ENCODE measurements at regions not wholly inside any gene's neighbourhood (a gene's known extent, or its start where the extent isn't known, plus 50 kb on each side); places are given as distances from the start of the nearest gene placed in this dataset.

GRCh38 chrX:119337201-119337600 is 61.9 kb upstream of the SLC25A43 start:
- Histone ChIP-seq H2BK120ac (replicated peaks; ENCODE audit: low read depth, low read length) (no peak overlapping the region), H2BK15ac (ENCODE audit: low read length) (no peak overlapping the region), H4K91ac (replicated peaks; ENCODE audit: insufficient read length, low read length) (no peak overlapping the region), H3K79me2 (ENCODE audit: control insufficient read depth in 1 of 2, insufficient read depth in 2 of 2, low read length in 2 of 2) (no peaks in the 10 kb centered on the region), H3K23ac (ENCODE audit: insufficient read length) (no peak overlapping the region), H4K8ac (ENCODE audit: extremely low read depth, insufficient read depth, low read length) (no peak overlapping the region), H3K36me3 (ENCODE audit: control insufficient read depth in 2 of 4, insufficient read depth in 4 of 4, low read length in 3 of 4) (no peaks in the 10 kb centered on the region), H3K4me1 (replicated peaks in 1 of 4; ENCODE audit: control insufficient read depth in 3 of 4, insufficient read depth in 4 of 4, low read length in 3 of 4) (no peaks in the 10 kb centered on the region), H3K9me3 (ENCODE audit: insufficient read depth in 2 of 2, low read depth in 1 of 2, low read length in 1 of 2) (peaks cover 0 to 5% of the 10 kb centered on the region in 2 experiments; a peak in 1 of 4 replicates), H2AK5ac (ENCODE audit: low read depth, low read length) (no peak overlapping the region), H3K79me1 (ENCODE audit: low read depth, low read length) (no peaks in the 10 kb centered on the region), H3K23me2 (ENCODE audit: low read depth, low read length) (no peaks in the 10 kb centered on the region), H3K18ac (ENCODE audit: extremely low read depth, low read length) (no peak overlapping the region), H2BK12ac (ENCODE audit: low read depth, low read length) (no peak overlapping the region), H3K4me2 (ENCODE audit: insufficient read depth in 1 of 2, low read depth in 2 of 2, low read length in 2 of 2) (no peak overlapping the region), H3K4ac (replicated peaks; ENCODE audit: insufficient read length, low read depth, low read length) (no peak overlapping the region), H2AFZ (ENCODE audit: low read length) (no peak overlapping the region), H4K20me1 (replicated peaks in 1 of 2; ENCODE audit: control insufficient read depth in 1 of 2, insufficient read depth in 2 of 2, low read length in 2 of 2) (no peaks in the 10 kb centered on the region), H3K27ac (ENCODE audit: low read depth, low read length) (no peak overlapping the region), H4K5ac (ENCODE audit: insufficient read length, low read depth, low read length) (no peak overlapping the region), H3K9ac (replicated peaks in 1 of 4; ENCODE audit: extremely low read depth in 1 of 4, low read depth in 3 of 4, low read length in 3 of 4) (no peak overlapping the region), H2BK20ac (ENCODE audit: low read length) (no peak overlapping the region), H3K14ac (ENCODE audit: insufficient read length) (no peak overlapping the region), H2BK5ac (ENCODE audit: low read depth, low read length) (no peak overlapping the region), H3K27me3 (replicated peaks in 1 of 4; ENCODE audit: control insufficient read depth in 3 of 4, extremely low read depth in 1 of 4, insufficient read depth in 3 of 4, low read length in 3 of 4) (no peaks in the 10 kb centered on the region), H3K56ac (replicated peaks; ENCODE audit: insufficient read length, low read depth, low read length) (no peak overlapping the region), H3K4me3 (ENCODE audit: extremely low read depth in 1 of 4, insufficient read depth in 2 of 4, low read depth in 3 of 4, low read length in 4 of 4) (no peak overlapping the region)
- FAIRE-seq (no peak), DNase-seq (ENCODE audit: low read depth in 1 of 2, low spot score in 2 of 2) (no peak)
- 84% methylated on average over 4 of the region's 4 CpGs; no CpG with 5 or more reads in 1 of the 2 experiments for WGBS, 2 experiments (ENCODE audit: extremely low coverage in 1 of 2, insufficient coverage in 1 of 2, insufficient read length in 1 of 2, insufficient replicate concordance in 2 of 2, low coverage in 1 of 2, low lambda C conversion rate in 2 of 2, missing lambda C conversion rate in 1 of 2)
- ChIA-PET CTCF (ENCODE audit: partially characterized antibody) (no interaction called here), POLR2A (ENCODE audit: partially characterized antibody) (no interaction called here)
- TF ChIP-seq RBBP5 (IDR thresholded peaks at IDR 0.05; ENCODE audit: borderline replicate concordance, low read depth, low read length) (no peak), NRF1 (IDR thresholded peaks at IDR 0.05; ENCODE audit: low read depth, low read length) (no peak), GABPA (IDR thresholded peaks at IDR 0.05; ENCODE audit: borderline replicate concordance, insufficient read depth, low read length) (no peak), CTCF (IDR thresholded peaks at IDR 0.05; ENCODE audit: control extremely low read depth in 1 of 3, insufficient read depth in 1 of 3, low read depth in 1 of 3, low read length in 3 of 3) (no peak), KDM4A (IDR thresholded peaks at IDR 0.05; ENCODE audit: low read depth, low read length, severe bottlenecking) (no peak), ATF3 (IDR thresholded peaks at IDR 0.05; ENCODE audit: insufficient read depth, low read depth, low read length) (no peak), USF2 (IDR thresholded peaks at IDR 0.05; ENCODE audit: low read length) (no peak), KDM1A (IDR thresholded peaks at IDR 0.05; ENCODE audit: borderline replicate concordance, low read length) (no peak), BACH1 (IDR thresholded peaks at IDR 0.05; ENCODE audit: low read length) (no peak), CHD2 (IDR thresholded peaks at IDR 0.05; ENCODE audit: low read length) (no peak), YY1 (IDR thresholded peaks at IDR 0.05; ENCODE audit: low read depth, low read length) (no peak)

Data from H1 (cell line).